ENCODE measurements at regions not wholly inside any gene's neighbourhood (a gene's known extent, or its start where the extent isn't known, plus 50 kb on each side); places are given as distances from the start of the nearest gene placed in this dataset.

GRCh38 chr2:118177318-118177717 lies 89.0 kb downstream of the INSIG2 start:
- no peak for TF ChIP-seq CTCF (IDR thresholded peaks at IDR 0.05)
- no peak for TF ChIP-seq POLR2A (IDR thresholded peaks at IDR 0.05)

Data from thyroid gland (tissue), 4 donors.